GM23338 (cell line): ENCODE measurements at regions not wholly inside any gene's neighbourhood (a gene's known extent, or its start where the extent isn't known, plus 50 kb on each side); places are given as distances from the start of the nearest gene placed in this dataset.

Experiments used
- ATAC-seq: fragments of 200-7000 bp; cut with Tn5 transposase; 3 replicates; pipeline ENCODE4 v1.9.1; 2020
- DNase-seq: peaks from one replicate; pipeline ENCODE4 v3.0.0-alpha.2; 2015; ENCODE audit warnings: low spot score
- H2AFZ ChIP-seq: fragments of 200-600 bp; sonication (generic); 2 replicates; pipeline ENCODE4 v1.8.0; 2016; ENCODE audit warnings: antibody characterized with exemption, mild to moderate bottlenecking, moderate library complexity
- H3F3A ChIP-seq: fragments of 200-600 bp; sonication (generic); replicated peaks from 2 replicates; pipeline ENCODE4 v1.8.0; 2017; ENCODE audit warnings: antibody characterized with exemption, mixed run types, low read depth
- H3K27ac ChIP-seq: fragments of 200-600 bp; sonication (generic); 2 replicates; pipeline ENCODE4 v1.6.1; 2016; ENCODE audit warnings: low read depth
- H3K27me3 ChIP-seq: fragments of 200-600 bp; sonication (generic); 2 replicates; pipeline ENCODE4 v1.8.0; 2016; ENCODE audit warnings: mild to moderate bottlenecking, mixed run types, moderate library complexity; ENCODE audit not compliant: insufficient read depth
- H3K36me3 ChIP-seq: fragments of 200-600 bp; sonication (generic); 2 replicates; pipeline ENCODE4 v1.8.0; 2016; ENCODE audit warnings: mild to moderate bottlenecking; ENCODE audit not compliant: insufficient read depth
- H3K4me1 ChIP-seq: fragments of 200-600 bp; sonication (generic); 2 replicates; pipeline ENCODE4 v1.8.0; 2016; ENCODE audit warnings: mild to moderate bottlenecking, moderate library complexity; ENCODE audit not compliant: insufficient read depth
- H3K4me2 ChIP-seq: fragments of 200-600 bp; sonication (generic); 2 replicates; pipeline ENCODE4 v1.7.1; 2017; ENCODE audit warnings: mixed run types
- H3K4me3 ChIP-seq: fragments of 200-600 bp; sonication (generic); 2 replicates; pipeline ENCODE4 v1.6.1; 2016; ENCODE audit warnings: mixed run types
- H3K79me2 ChIP-seq: fragments of 200-600 bp; sonication (generic); replicated peaks from 2 replicates; pipeline ENCODE4 v1.8.0; 2017; ENCODE audit warnings: mild to moderate bottlenecking; ENCODE audit not compliant: insufficient read depth
- H3K9me2 ChIP-seq: fragments of 200-600 bp; sonication (generic); 2 replicates; pipeline ENCODE4 v1.8.0; 2017; ENCODE audit not compliant: insufficient read depth
- H4K20me1 ChIP-seq: fragments of 200-600 bp; sonication (generic); replicated peaks from 2 replicates; pipeline ENCODE4 v1.8.0; 2017; ENCODE audit warnings: mild to moderate bottlenecking; ENCODE audit not compliant: insufficient read depth
- H3K27ac Mint-ChIP-seq: 2 replicates; pipeline ENCODE4 v1.8.0; 2020; ENCODE audit warnings: inconsistent platforms, mild to moderate bottlenecking, moderate library complexity, mixed read lengths
- H3K27me3 Mint-ChIP-seq: 3 replicates; pipeline ENCODE4 v1.8.0; 2022; ENCODE audit warnings: low read depth, mild to moderate bottlenecking, moderate library complexity, mixed read lengths, inconsistent platforms; ENCODE audit not compliant: insufficient read depth, poor library complexity
- H3K36me3 Mint-ChIP-seq: 3 replicates; pipeline ENCODE4 v1.8.0; 2021; ENCODE audit warnings: low read depth, mild to moderate bottlenecking, inconsistent platforms, moderate library complexity, mixed read lengths
- H3K4me1 Mint-ChIP-seq: 3 replicates; pipeline ENCODE4 v1.8.0; 2020; ENCODE audit warnings: mild to moderate bottlenecking, inconsistent platforms, mixed read lengths
- H3K4me3 Mint-ChIP-seq: 3 replicates; pipeline ENCODE4 v1.8.0; 2021; ENCODE audit warnings: moderate library complexity, mild to moderate bottlenecking, inconsistent platforms, mixed read lengths
- H3K9me3 Mint-ChIP-seq: 3 replicates; pipeline ENCODE4 v1.8.0; 2020; ENCODE audit warnings: moderate library complexity, mild to moderate bottlenecking, inconsistent platforms, mixed read lengths
- CREB1 ChIP-seq: fragments of 250-450 bp; sonication (Bioruptor Pico); IDR thresholded peaks from 2 replicates; pipeline ENCODE4 v1.5.0; 2020; ENCODE audit warnings: low read depth, mild to moderate bottlenecking, moderate library complexity
- EZH2phosphoT487 ChIP-seq: fragments of 200-600 bp; sonication (generic); IDR thresholded peaks from one replicate; pipeline ENCODE4 v1.8.1; 2018; ENCODE audit warnings: antibody characterized with exemption; ENCODE audit not compliant: unreplicated experiment
- POLR2AphosphoS5 ChIP-seq: IDR thresholded peaks from 2 replicates; pipeline ENCODE4 v1.6.1; 2016; ENCODE audit warnings: antibody characterized with exemption, low read depth
- STAT1 ChIP-seq: IDR thresholded peaks from one replicate; pipeline ENCODE4 v1.6.1; 2016; ENCODE audit warnings: antibody characterized with exemption; ENCODE audit not compliant: unreplicated experiment
- TF ChIP-seq, protein P1 (sequence below): IDR thresholded peaks from 2 replicates; pipeline ENCODE4 v1.6.1; 2016; ENCODE audit warnings: antibody characterized with exemption
- TF ChIP-seq, protein P2 (sequence below), 2 experiments: fragments of 200-600 bp in 1 of 2; sonication (generic) in 1 of 2; conservative IDR thresholded peaks; 2 replicates each; pipeline versions ENCODE4 v1.5.1 to v1.6.1; 2016 to 2017; ENCODE audit warnings: antibody characterized with exemption in 2 of 2, low read depth in 2 of 2, mild to moderate bottlenecking in 2 of 2, moderate library complexity in 1 of 2
- TF ChIP-seq, protein P3 (sequence below): IDR thresholded peaks from one replicate; pipeline ENCODE4 v1.6.1; 2018; ENCODE audit warnings: antibody characterized with exemption; ENCODE audit not compliant: unreplicated experiment

DNA sequence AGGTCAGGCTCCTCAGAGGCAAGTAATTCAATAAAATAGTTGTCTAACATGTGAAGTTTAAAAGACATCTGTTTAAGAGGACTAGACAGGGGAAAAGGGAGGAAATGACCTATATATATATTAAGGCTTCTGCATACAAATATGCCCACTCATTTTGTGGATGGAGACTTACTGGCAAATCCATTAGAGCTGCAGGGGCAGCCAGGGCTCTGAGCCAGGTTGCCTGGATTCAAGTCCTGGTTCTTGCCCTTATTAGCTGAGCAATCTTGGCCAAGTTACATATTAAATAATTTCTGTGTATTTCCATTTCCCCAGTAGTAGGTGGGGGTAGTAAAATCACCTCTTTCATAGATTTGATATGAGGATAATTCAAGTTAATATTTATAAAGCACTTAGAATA is 287.0 kb upstream of the RIMS1 start (continued):
- TF ChIP-seq, protein P1, sequence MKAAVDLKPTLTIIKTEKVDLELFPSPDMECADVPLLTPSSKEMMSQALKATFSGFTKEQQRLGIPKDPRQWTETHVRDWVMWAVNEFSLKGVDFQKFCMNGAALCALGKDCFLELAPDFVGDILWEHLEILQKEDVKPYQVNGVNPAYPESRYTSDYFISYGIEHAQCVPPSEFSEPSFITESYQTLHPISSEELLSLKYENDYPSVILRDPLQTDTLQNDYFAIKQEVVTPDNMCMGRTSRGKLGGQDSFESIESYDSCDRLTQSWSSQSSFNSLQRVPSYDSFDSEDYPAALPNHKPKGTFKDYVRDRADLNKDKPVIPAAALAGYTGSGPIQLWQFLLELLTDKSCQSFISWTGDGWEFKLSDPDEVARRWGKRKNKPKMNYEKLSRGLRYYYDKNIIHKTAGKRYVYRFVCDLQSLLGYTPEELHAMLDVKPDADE, result no peak
- TF ChIP-seq, protein P2, sequence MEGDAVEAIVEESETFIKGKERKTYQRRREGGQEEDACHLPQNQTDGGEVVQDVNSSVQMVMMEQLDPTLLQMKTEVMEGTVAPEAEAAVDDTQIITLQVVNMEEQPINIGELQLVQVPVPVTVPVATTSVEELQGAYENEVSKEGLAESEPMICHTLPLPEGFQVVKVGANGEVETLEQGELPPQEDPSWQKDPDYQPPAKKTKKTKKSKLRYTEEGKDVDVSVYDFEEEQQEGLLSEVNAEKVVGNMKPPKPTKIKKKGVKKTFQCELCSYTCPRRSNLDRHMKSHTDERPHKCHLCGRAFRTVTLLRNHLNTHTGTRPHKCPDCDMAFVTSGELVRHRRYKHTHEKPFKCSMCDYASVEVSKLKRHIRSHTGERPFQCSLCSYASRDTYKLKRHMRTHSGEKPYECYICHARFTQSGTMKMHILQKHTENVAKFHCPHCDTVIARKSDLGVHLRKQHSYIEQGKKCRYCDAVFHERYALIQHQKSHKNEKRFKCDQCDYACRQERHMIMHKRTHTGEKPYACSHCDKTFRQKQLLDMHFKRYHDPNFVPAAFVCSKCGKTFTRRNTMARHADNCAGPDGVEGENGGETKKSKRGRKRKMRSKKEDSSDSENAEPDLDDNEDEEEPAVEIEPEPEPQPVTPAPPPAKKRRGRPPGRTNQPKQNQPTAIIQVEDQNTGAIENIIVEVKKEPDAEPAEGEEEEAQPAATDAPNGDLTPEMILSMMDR (conservative IDR thresholded peaks at IDR 0.05; ENCODE audit: low read depth in 2 of 2), result no peak
- TF ChIP-seq EZH2phosphoT487, result no peak
- no peak for TF ChIP-seq POLR2AphosphoS5

DNA sequence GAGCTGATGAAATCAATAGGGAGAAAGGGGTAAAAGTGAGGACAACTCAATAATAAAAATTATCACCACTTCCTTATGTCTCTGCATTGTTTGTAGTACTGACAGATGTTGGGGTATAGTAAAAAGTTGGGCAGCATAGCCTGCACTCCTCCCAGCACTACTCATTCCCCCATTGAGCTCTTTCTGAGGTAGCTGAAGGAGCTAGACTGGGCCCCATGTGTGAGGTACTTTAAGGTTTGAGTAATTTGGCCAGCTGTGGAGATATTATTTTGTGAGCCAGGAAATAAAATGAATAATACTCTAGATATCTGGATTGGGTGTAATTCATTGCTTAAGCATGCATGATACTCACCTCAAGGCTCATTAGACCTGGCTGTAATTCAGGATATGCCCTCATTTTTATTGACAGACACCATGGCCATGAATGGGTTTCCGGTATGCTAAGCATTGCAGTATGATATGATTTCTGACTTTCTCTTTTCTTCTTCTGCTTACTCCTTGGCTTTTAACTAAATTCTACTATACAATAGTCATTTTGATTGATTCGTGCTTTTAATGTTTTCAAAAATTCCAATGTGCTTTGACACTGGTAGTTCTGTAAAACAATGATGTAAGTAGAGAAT is 283.9 kb upstream of the RIMS1 start:
- Histone ChIP-seq H3K36me3 (no peaks in the 10 kb centered on the region), H3K27ac (no peak overlapping the region), H3K4me3 (no peak overlapping the region), H4K20me1 (no peaks in the 10 kb centered on the region), H3F3A (no peaks in the 10 kb centered on the region), H3K4me2 (no peak overlapping the region), H3K9me2 (no peaks in the 10 kb centered on the region), H3K79me2 (no peaks in the 10 kb centered on the region), H2AFZ (no peak overlapping the region), H3K27me3 (no peaks in the 10 kb centered on the region), H3K4me1 (0 out of 2 replicates have a peak, but pooled peaks cover 6% of the 10 kb centered on the region)
- Mint-ChIP-seq H3K9me3 (no peaks in the 10 kb centered on the region; the same call in 2 of the 3 replicates), H3K4me3 (no peak overlapping the region), H3K4me1 (peaks cover 11% of the 10 kb centered on the region; the same call in 2 of the 3 replicates), H3K27me3 (peaks cover 2% of the 10 kb centered on the region), H3K27ac (no peak overlapping the region), H3K36me3 (no peaks in the 10 kb centered on the region)
- DNase-seq (no peak), ATAC-seq (no peak)
- TF ChIP-seq CREB1 (CRISPR knock-in tag) (no peak), STAT1 (no peak)
- TF ChIP-seq, protein P3, sequence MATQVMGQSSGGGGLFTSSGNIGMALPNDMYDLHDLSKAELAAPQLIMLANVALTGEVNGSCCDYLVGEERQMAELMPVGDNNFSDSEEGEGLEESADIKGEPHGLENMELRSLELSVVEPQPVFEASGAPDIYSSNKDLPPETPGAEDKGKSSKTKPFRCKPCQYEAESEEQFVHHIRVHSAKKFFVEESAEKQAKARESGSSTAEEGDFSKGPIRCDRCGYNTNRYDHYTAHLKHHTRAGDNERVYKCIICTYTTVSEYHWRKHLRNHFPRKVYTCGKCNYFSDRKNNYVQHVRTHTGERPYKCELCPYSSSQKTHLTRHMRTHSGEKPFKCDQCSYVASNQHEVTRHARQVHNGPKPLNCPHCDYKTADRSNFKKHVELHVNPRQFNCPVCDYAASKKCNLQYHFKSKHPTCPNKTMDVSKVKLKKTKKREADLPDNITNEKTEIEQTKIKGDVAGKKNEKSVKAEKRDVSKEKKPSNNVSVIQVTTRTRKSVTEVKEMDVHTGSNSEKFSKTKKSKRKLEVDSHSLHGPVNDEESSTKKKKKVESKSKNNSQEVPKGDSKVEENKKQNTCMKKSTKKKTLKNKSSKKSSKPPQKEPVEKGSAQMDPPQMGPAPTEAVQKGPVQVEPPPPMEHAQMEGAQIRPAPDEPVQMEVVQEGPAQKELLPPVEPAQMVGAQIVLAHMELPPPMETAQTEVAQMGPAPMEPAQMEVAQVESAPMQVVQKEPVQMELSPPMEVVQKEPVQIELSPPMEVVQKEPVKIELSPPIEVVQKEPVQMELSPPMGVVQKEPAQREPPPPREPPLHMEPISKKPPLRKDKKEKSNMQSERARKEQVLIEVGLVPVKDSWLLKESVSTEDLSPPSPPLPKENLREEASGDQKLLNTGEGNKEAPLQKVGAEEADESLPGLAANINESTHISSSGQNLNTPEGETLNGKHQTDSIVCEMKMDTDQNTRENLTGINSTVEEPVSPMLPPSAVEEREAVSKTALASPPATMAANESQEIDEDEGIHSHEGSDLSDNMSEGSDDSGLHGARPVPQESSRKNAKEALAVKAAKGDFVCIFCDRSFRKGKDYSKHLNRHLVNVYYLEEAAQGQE, result no peak
